ENCODE measurements at regions not wholly inside any gene's neighbourhood (a gene's known extent, or its start where the extent isn't known, plus 50 kb on each side); places are given as distances from the start of the nearest gene placed in this dataset.

DNA sequence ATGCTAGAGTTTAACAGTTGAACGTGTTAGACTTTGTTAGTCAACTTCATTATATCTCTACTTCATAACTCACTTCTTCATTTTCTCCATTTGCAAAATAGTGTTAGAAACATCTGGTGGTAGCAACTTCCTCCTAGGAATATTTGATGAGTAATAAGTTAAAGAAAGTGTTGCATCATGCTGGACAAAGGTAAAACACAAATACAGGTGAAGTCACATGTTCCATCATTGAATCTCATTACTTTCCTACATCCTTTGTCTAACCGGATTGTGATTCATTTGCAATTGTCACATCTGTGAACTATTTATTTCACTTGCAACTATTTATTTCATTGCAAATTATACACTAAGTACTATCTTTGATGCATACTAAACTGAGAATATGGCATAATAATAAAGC is 186.5 kb downstream of the TUSC7 start:
- H3K4me1 ChIP-seq (ENCODE audit: insufficient read depth): no peaks in the 10 kb centered on the region
- no peak overlapping the region for H3K27ac ChIP-seq (ENCODE audit: low read depth)
- no peaks in the 10 kb centered on the region for H3K9me3 Mint-ChIP-seq
- no peak overlapping the region for H3K4me3 ChIP-seq
- H3K27me3 ChIP-seq (ENCODE audit: insufficient read depth): no peaks in the 10 kb centered on the region
- no peaks in the 10 kb centered on the region for H3K27me3 Mint-ChIP-seq (ENCODE audit: insufficient read depth, low read depth, poor library complexity)
- no peaks in the 10 kb centered on the region for H3K79me2 ChIP-seq (replicated peaks; ENCODE audit: insufficient read depth)
- no peaks in the 10 kb centered on the region for H3K36me3 Mint-ChIP-seq (ENCODE audit: low read depth)
- H3K36me3 ChIP-seq (ENCODE audit: insufficient read depth): no peaks in the 10 kb centered on the region
- peaks cover 6% of the 10 kb centered on the region; the same call in 2 of the 3 replicates for H3K4me1 Mint-ChIP-seq
- TF ChIP-seq ZNF331 (CRISPR knock-in tag; IDR thresholded peaks at IDR 0.05; ENCODE audit: low read depth) (no peak), CREB1 (CRISPR knock-in tag; IDR thresholded peaks at IDR 0.05; ENCODE audit: low read depth) (no peak), NANOG (IDR thresholded peaks at IDR 0.05; ENCODE audit: borderline replicate concordance) (no peak), STAT1 (IDR thresholded peaks at IDR 0.05; ENCODE audit: unreplicated experiment) (no peak)
- H3K27ac Mint-ChIP-seq: no peak overlapping the region
- no peak overlapping the region for H2AFZ ChIP-seq
- H3F3A ChIP-seq (replicated peaks; ENCODE audit: low read depth): no peaks in the 10 kb centered on the region
- H3K4me3 Mint-ChIP-seq: no peak overlapping the region
- H4K20me1 ChIP-seq (replicated peaks; ENCODE audit: insufficient read depth): no peaks in the 10 kb centered on the region
- DNase-seq (ENCODE audit: low spot score): no peak
- peaks cover 3% of the 10 kb centered on the region; the same call in 1 of the 2 replicates for H3K9me2 ChIP-seq (ENCODE audit: insufficient read depth)
- H3K4me2 ChIP-seq: no peak overlapping the region
- ATAC-seq: no peak

DNA sequence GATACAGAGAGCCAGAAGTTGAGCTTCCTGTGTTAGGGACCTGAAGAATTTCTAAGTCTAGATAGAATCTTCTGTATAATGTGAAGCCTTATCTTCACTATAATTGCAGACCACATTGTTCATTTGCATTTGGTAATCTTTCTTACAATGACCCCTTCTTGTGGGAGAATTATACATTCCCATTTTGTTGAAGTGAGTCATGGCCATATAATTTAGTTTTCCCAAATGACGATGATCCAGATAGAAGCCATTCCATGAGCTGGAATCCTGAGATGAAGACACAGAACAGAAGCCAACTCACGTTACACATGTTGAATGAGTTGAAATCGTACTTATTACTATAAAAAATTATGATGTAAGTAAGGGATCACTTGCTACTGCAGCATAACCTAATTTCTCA is 187.8 kb downstream of the TUSC7 start:
- Histone ChIP-seq H2AFZ (no peak overlapping the region), H3K27me3 (ENCODE audit: insufficient read depth) (no peaks in the 10 kb centered on the region), H3K36me3 (ENCODE audit: insufficient read depth) (no peaks in the 10 kb centered on the region), H3K79me2 (replicated peaks; ENCODE audit: insufficient read depth) (no peaks in the 10 kb centered on the region), H3K4me2 (no peak overlapping the region), H3K9me2 (ENCODE audit: insufficient read depth) (peaks cover 3% of the 10 kb centered on the region; the same call in 1 of the 2 replicates), H3F3A (replicated peaks; ENCODE audit: low read depth) (no peaks in the 10 kb centered on the region), H4K20me1 (replicated peaks; ENCODE audit: insufficient read depth) (no peaks in the 10 kb centered on the region), H3K4me3 (no peak overlapping the region), H3K27ac (ENCODE audit: low read depth) (no peak overlapping the region), H3K4me1 (ENCODE audit: insufficient read depth) (no peaks in the 10 kb centered on the region)
- no peak overlapping the region for H3K4me3 Mint-ChIP-seq
- no peaks in the 10 kb centered on the region for H3K9me3 Mint-ChIP-seq
- no peaks in the 10 kb centered on the region for H3K36me3 Mint-ChIP-seq (ENCODE audit: low read depth)
- no peak overlapping the region for H3K27ac Mint-ChIP-seq
- H3K27me3 Mint-ChIP-seq (ENCODE audit: insufficient read depth, low read depth, poor library complexity): no peaks in the 10 kb centered on the region
- H3K4me1 Mint-ChIP-seq: peaks cover 6% of the 10 kb centered on the region; the same call in 2 of the 3 replicates
- TF ChIP-seq STAT1 (IDR thresholded peaks at IDR 0.05; ENCODE audit: unreplicated experiment): no peak
- no peak for TF ChIP-seq ZNF114 (CRISPR knock-in tag; IDR thresholded peaks at IDR 0.05)
- TF ChIP-seq POLR2AphosphoS5 (IDR thresholded peaks at IDR 0.05; ENCODE audit: low read depth): no peak
- DNase-seq (ENCODE audit: low spot score) (no peak), ATAC-seq (no peak)

DNA sequence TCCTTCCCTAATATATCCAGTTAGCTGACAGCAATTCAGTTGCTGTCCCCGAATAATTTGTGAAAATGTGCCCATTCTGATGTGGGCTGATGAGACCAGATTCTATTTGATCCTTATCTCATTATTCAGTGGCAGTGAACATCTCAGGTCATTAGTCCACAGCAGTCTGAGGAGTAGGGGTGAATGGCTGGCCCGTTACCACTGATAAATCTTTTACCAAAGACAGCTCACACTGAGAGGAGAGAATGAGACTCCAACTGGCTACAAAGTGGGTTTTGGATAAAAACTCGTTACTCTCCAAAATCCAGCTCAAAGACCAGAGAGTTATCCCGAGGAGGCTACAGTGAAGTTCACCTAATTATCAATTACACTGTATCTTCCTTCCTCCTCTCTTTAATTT is 189.7 kb downstream of the TUSC7 start:
- H3K27ac ChIP-seq (ENCODE audit: low read depth): no peak overlapping the region

DNA sequence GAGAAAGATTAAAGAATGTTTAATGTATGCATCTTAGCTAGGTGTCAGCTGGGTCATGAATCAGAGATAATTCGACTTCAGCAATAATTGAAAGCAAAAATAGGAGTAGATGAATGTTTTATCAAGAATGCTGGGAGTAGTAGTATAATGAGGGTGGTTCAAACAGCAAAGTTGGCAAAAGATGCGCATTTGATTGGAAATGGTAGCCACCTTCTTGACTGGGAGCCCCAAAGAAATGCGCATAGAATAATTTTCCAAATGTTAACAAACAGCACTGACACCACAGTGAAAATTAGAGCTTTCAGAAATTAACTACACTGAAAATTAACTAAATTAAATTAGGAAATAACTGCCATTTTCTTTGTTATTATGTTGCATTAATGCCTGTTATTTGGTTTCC is 195.8 kb downstream of the TUSC7 start:
- peaks cover 6% of the 10 kb centered on the region; the same call in 1 of the 2 replicates for H3K4me1 ChIP-seq (ENCODE audit: insufficient read depth)
- H3K27ac ChIP-seq (ENCODE audit: low read depth): no peak overlapping the region
- Mint-ChIP-seq H3K27ac (no peak overlapping the region), H3K4me3 (no peak overlapping the region), H3K4me1 (peaks cover 3% of the 10 kb centered on the region; the same call in 2 of the 3 replicates), H3K27me3 (ENCODE audit: insufficient read depth, low read depth, poor library complexity) (no peaks in the 10 kb centered on the region), H3K36me3 (ENCODE audit: low read depth) (no peaks in the 10 kb centered on the region; the same call in 2 of the 3 replicates), H3K9me3 (no peaks in the 10 kb centered on the region)
- 0 out of 2 replicates have a peak, but pooled peaks cover 4% of the 10 kb centered on the region for H3K9me2 ChIP-seq (ENCODE audit: insufficient read depth)
- no peak for DNase-seq (ENCODE audit: low spot score)
- H3K79me2 ChIP-seq (replicated peaks; ENCODE audit: insufficient read depth): no peaks in the 10 kb centered on the region
- no peaks in the 10 kb centered on the region for H3K36me3 ChIP-seq (ENCODE audit: insufficient read depth)
- H3K4me2 ChIP-seq: no peak overlapping the region
- H3K27me3 ChIP-seq (ENCODE audit: insufficient read depth): no peaks in the 10 kb centered on the region
- no peaks in the 10 kb centered on the region for H3F3A ChIP-seq (replicated peaks; ENCODE audit: low read depth)
- H2AFZ ChIP-seq: no peak overlapping the region
- no peak for ATAC-seq
- H3K4me3 ChIP-seq: no peak overlapping the region
- no peaks in the 10 kb centered on the region for H4K20me1 ChIP-seq (replicated peaks; ENCODE audit: insufficient read depth)
- TF ChIP-seq STAT1 (IDR thresholded peaks at IDR 0.05; ENCODE audit: unreplicated experiment): no peak

More for the DNA sequence above, 189.7 kb downstream of the TUSC7 start:
- Histone ChIP-seq H3K79me2 (replicated peaks; ENCODE audit: insufficient read depth) (no peaks in the 10 kb centered on the region), H3K4me1 (ENCODE audit: insufficient read depth) (no peaks in the 10 kb centered on the region), H3K4me3 (no peak overlapping the region), H2AFZ (no peak overlapping the region), H3K36me3 (ENCODE audit: insufficient read depth) (no peaks in the 10 kb centered on the region), H3K9me2 (ENCODE audit: insufficient read depth) (no peaks in the 10 kb centered on the region), H4K20me1 (replicated peaks; ENCODE audit: insufficient read depth) (no peaks in the 10 kb centered on the region), H3K4me2 (no peak overlapping the region), H3K27me3 (ENCODE audit: insufficient read depth) (no peaks in the 10 kb centered on the region), H3F3A (replicated peaks; ENCODE audit: low read depth) (no peaks in the 10 kb centered on the region)
- DNase-seq (ENCODE audit: low spot score) (no peak), ATAC-seq (no peak)
- H3K4me1 Mint-ChIP-seq: peaks cover 2% of the 10 kb centered on the region; the same call in 1 of the 3 replicates
- no peak overlapping the region for H3K27ac Mint-ChIP-seq
- no peak overlapping the region for H3K4me3 Mint-ChIP-seq
- H3K36me3 Mint-ChIP-seq (ENCODE audit: low read depth): no peaks in the 10 kb centered on the region
- no peaks in the 10 kb centered on the region for H3K27me3 Mint-ChIP-seq (ENCODE audit: insufficient read depth, low read depth, poor library complexity)
- TF ChIP-seq EZH2phosphoT487 (IDR thresholded peaks at IDR 0.05; ENCODE audit: unreplicated experiment): no peak
- H3K9me3 Mint-ChIP-seq: no peaks in the 10 kb centered on the region

Measured in GM23338 (cell line).